ENCODE measurements at regions not wholly inside any gene's neighbourhood (a gene's known extent, or its start where the extent isn't known, plus 50 kb on each side); places are given as distances from the start of the nearest gene placed in this dataset.
"Not testable (repeated sequence)": the region's sequence is repeated elsewhere in the genome, so short reads cannot be mapped to it uniquely, and the experiment has no call there.

GRCh38 chr6:16018626-16019025, 110.3 kb upstream of the MYLIP start (continued):
- TF ChIP-seq ZBTB33 (IDR thresholded peaks at IDR 0.05; ENCODE audit: borderline replicate concordance, low read depth) = no peak
- TF ChIP-seq MEF2A (IDR thresholded peaks at IDR 0.05; ENCODE audit: borderline replicate concordance, low read depth) = no peak
- TF ChIP-seq NRF1 (IDR thresholded peaks at IDR 0.05; ENCODE audit: low read depth, low read length) = no peak
- no peak for TF ChIP-seq YY1 (IDR thresholded peaks at IDR 0.05; ENCODE audit: low read depth)
- TF ChIP-seq MXI1 (IDR thresholded peaks at IDR 0.05; ENCODE audit: low read depth, low read length) = no peak

- H3K9me2 ChIP-seq; H3K36me3 ChIP-seq (replicated peaks in 1 of 2; ENCODE audit: control insufficient read depth in 1 of 2, insufficient read depth in 2 of 2, low read length in 1 of 2); H3K9ac ChIP-seq; H3K27me3 ChIP-seq (ENCODE audit: insufficient read depth); H3K9me3 ChIP-seq; H3K27ac ChIP-seq (ENCODE audit: low read depth in 2 of 2, low read length in 1 of 2); POLR2A ChIA-PET; CTCF ChIA-PET; H2AFZ ChIP-seq (ENCODE audit: low read depth); H3K79me2 ChIP-seq (ENCODE audit: insufficient read depth); H3K4me1 ChIP-seq (ENCODE audit: control insufficient read depth in 1 of 2, insufficient read depth in 2 of 2, low read depth in 1 of 2, low read length in 1 of 2); DNase-seq; H3F3A ChIP-seq (replicated peaks; ENCODE audit: insufficient read depth); H3K4me3 ChIP-seq (ENCODE audit: low read depth in 2 of 2, low read length in 1 of 2); H4K20me1 ChIP-seq (ENCODE audit: insufficient read depth); H3K4me2 ChIP-seq: not testable (repeated sequence)
- 41% methylated on average over 3 of the region's 3 CpGs for WGBS (ENCODE audit: low lambda C conversion rate)
Observed at GRCh38 chr6:16014325-16014724, 114.6 kb upstream of the MYLIP start.

GRCh38 chr6:16007146-16007545, 121.7 kb upstream of the MYLIP start:
- TF ChIP-seq TAF1 (IDR thresholded peaks at IDR 0.05; ENCODE audit: borderline replicate concordance, low read depth, low read length) = no peak
- no peak for TF ChIP-seq CHD2 (IDR thresholded peaks at IDR 0.05; ENCODE audit: low read length, partially characterized antibody)
- no peak for TF ChIP-seq USF2 (IDR thresholded peaks at IDR 0.05; ENCODE audit: borderline replicate concordance, low read depth, low read length)
- TF ChIP-seq MEF2A (IDR thresholded peaks at IDR 0.05; ENCODE audit: borderline replicate concordance, low read depth) = no peak
- no peak for TF ChIP-seq IRF3 (IDR thresholded peaks at IDR 0.05; ENCODE audit: low read depth, low read length)
- no peak for TF ChIP-seq FOXJ3 (CRISPR knock-in tag; IDR thresholded peaks at IDR 0.05)
- no peak for TF ChIP-seq RAD21 (IDR thresholded peaks at IDR 0.05; ENCODE audit: low read length)
- no peak for TF ChIP-seq USF1 (IDR thresholded peaks at IDR 0.05; ENCODE audit: borderline replicate concordance, low read depth)
- TF ChIP-seq NRF1 (IDR thresholded peaks at IDR 0.05; ENCODE audit: low read depth, low read length) = no peak
- TF ChIP-seq TEAD4 (IDR thresholded peaks at IDR 0.05; ENCODE audit: borderline replicate concordance, insufficient read depth) = no peak
- no peak for TF ChIP-seq PBX3 (IDR thresholded peaks at IDR 0.05)
- no peak for TF ChIP-seq YY1 (IDR thresholded peaks at IDR 0.05; ENCODE audit: low read depth)
- no peak for TF ChIP-seq RXRA (IDR thresholded peaks at IDR 0.05; ENCODE audit: borderline replicate concordance, low read depth)
- TF ChIP-seq ELF1 (IDR thresholded peaks at IDR 0.05) = no peak
- TF ChIP-seq MAX (IDR thresholded peaks at IDR 0.05; ENCODE audit: low read depth) = no peak
- no peak for TF ChIP-seq SMC3 (IDR thresholded peaks at IDR 0.05; ENCODE audit: low read depth, low read length)
- no peak for TF ChIP-seq POLR2AphosphoS5 (IDR thresholded peaks at IDR 0.05; ENCODE audit: low read depth, low read length)
- no peak for TF ChIP-seq EP300 (IDR thresholded peaks at IDR 0.05; ENCODE audit: borderline replicate concordance in 1 of 2, low read depth in 1 of 2, low read length in 1 of 2)
- TF ChIP-seq RFX5 (IDR thresholded peaks at IDR 0.05; ENCODE audit: low read length) = no peak
- TF ChIP-seq TCF12 (IDR thresholded peaks at IDR 0.05) = no peak
- 27% methylated on average over 3 of the region's 3 CpGs for WGBS (ENCODE audit: low lambda C conversion rate)
- Histone ChIP-seq H3K4me3 (ENCODE audit: low read depth in 2 of 2, low read length in 1 of 2) (no peak overlapping the region), H3K4me2 (no peak overlapping the region), H3K4me1 (ENCODE audit: control insufficient read depth in 1 of 2, insufficient read depth in 2 of 2, low read depth in 1 of 2, low read length in 1 of 2) (peaks cover 0 to 2% of the 10 kb centered on the region in 2 experiments; a peak in 1 of 4 replicates), H3K36me3 (replicated peaks in 1 of 2; ENCODE audit: control insufficient read depth in 1 of 2, insufficient read depth in 2 of 2, low read length in 1 of 2) (no peaks in the 10 kb centered on the region), H3K9me2 (no peaks in the 10 kb centered on the region), H4K20me1 (ENCODE audit: insufficient read depth) (no peaks in the 10 kb centered on the region), H3F3A (replicated peaks; ENCODE audit: insufficient read depth) (no peaks in the 10 kb centered on the region), H3K79me2 (ENCODE audit: insufficient read depth) (no peaks in the 10 kb centered on the region), H3K9me3 (no peaks in the 10 kb centered on the region), H2AFZ (ENCODE audit: low read depth) (no peak overlapping the region), H3K9ac (no peak overlapping the region), H3K27me3 (ENCODE audit: insufficient read depth) (no peaks in the 10 kb centered on the region), H3K27ac (ENCODE audit: low read depth in 2 of 2, low read length in 1 of 2) (no peak overlapping the region)
- POLR2A ChIA-PET = no interaction called here
- no peak for DNase-seq
- CTCF ChIA-PET = no interaction called here
